HG02943 (cell line): ENCODE measurements at regions not wholly inside any gene's neighbourhood (a gene's known extent, or its start where the extent isn't known, plus 50 kb on each side); places are given as distances from the start of the nearest gene placed in this dataset.
"Not testable (repeated sequence)": the region's sequence is repeated elsewhere in the genome, so short reads cannot be mapped to it uniquely, and the experiment has no call there.

Experiments
- ATAC-seq: cut with Tn5 transposase; IDR thresholded peaks from one replicate; pipeline ENCODE4 v1.9.1; 2021; ENCODE audit warnings: mild to moderate bottlenecking, low read depth, moderate library complexity; ENCODE audit not compliant: unreplicated experiment

DNA sequence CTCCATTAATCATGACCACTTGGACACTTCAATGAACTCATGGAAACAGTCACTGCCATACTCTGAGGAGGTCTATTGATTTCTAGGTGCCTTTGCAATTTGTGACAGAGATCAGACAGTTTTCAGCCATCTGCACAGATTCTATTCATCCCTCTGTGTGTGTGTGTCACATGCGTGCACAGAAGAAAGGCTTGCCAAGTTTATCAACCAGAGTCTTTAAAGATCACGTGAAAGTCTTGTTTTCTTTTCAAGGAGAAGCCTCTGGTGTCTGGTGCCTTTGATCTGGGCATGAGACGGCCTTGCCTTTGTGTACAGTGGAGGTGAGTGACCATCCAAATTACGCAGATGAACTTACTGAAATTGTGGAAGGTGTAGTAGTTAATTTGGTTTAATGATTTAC lies 164.2 kb downstream of the VAPA start:
- no peak for ATAC-seq

DNA sequence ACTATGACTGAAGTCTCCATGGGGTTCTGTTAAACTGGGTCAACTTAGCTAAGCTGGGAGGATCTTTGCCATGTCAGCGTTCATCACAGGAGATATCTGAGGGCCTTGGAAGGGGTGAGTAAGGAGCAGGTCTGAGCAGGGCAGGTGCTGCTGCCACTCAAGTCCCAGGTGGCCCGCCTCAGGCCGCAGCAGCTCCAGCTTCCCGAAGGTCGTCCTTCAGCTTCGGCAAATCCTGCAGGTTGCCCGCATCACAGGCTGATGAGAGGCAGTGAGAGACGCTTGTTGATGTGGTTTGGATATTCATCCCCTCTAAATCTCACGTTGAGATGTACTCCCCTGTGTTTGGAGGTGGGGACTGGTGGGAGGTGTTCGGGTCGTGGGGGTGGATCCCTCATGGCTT lies 166.6 kb downstream of the VAPA start:
- ATAC-seq, result no peak

DNA sequence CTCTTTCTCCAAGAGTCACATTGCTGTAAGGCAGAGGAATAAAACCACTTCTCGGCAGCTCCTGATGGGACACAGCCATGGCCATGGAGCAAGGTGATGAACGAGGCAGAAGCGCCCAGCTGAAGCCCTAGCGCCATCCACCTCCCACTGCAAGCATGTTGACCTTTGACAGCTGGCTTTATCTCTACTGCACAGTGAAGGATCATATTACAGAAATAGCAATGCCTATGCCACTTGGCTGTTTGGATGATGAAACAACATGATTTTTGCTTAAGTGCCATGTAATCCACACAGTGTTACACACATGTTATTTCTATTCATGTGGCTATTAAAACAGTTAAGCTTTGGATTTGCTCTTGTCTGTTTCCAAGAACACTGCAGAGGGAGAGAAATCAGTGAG lies 167.7 kb downstream of the VAPA start:
- no peak for ATAC-seq

DNA sequence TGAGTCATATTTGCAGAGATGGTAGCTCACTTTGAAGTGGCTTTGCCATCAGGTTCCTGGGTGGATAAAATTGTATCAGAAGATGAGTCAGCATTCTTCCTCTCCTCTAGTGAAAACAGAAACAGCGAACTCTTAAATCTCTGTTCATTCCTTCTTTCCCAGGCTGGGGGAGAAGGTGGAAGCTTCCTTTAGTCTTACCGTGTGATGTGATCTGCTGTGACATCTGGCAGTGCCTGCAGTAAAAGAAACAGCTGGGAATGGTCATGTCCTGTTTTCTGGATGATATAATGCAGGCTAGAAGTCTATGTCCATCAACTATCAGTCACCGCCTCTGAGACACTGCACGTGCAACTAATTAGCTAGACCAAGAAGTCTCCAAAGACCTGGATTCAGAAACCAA lies 171.6 kb downstream of the VAPA start:
- no peak for ATAC-seq

DNA sequence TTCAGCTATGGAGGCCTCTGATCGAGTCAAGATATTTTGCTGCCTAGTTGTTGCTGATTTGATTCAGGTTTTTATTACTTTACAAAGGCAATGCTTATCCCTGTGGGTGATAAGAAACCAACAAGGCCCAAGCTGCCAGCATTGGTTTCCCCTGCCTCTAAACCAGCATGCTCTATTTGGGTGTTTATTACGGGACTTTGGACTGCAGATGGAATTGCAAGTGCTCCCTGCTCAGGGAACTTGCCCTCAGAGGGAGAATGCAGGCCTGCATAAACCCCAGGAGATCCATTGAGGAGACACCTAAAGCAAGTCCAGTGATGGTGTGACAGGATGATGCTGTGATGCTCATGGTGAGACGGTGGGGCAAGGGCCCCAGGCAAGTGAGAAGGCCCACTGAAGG lies 172.1 kb downstream of the VAPA start:
- no peak for ATAC-seq

DNA sequence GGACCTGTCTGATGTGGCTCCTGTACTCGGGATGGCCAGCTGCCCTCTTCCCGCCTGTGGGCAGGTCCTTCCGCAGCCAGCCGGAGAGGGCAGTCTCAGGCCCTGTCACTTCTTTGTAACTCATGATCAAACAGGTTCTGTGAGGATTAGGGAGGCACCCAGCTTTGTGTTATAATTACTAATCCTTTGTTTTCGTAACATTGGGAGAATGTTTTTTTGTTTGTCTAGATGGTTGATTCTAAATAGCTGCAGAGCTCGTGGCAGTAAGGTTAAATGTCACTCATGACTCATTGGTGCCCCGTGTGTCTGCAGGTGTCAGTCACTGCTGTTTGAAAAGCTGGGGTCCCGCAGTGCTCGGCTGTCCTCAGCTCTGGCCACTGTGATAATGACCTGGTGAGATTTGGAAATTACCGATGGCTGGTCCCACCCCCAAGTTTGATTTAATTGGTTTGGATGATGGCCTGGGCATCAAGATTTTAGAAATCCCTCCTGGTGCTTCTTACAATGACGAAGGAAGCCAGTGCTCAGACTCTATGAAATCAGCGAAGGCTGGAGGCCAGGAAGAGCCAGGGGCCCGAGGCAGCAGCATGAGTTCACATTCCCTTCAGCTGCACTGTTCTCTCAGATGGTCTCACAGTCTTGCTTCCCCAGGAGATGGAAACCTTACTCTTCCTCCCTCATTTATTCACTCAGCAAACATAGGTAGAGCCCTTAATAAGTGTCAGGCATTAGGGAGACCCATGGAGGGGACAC lies 172.8 kb downstream of the VAPA start:
- ATAC-seq, result no peak

DNA sequence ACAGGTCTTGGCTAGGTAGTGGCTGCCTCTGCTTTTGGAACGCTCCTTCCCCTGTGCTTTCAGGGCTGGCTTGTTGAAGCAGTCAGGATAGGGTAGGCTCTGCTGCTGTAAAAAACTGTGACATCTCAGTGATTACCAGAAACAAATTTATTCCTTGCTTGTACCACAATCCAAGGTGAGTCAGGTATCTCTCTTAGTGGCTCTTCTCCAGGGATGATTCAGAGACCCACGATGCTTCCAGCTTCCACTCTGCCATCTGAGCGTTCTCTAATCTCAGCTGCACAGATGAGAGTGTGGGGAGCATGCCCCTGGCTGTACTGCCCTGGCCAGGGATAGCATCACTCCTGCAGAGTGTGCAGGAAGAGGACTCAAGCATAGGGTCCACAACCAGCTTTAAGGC lies 174.9 kb downstream of the VAPA start:
- ATAC-seq, result no peak

DNA sequence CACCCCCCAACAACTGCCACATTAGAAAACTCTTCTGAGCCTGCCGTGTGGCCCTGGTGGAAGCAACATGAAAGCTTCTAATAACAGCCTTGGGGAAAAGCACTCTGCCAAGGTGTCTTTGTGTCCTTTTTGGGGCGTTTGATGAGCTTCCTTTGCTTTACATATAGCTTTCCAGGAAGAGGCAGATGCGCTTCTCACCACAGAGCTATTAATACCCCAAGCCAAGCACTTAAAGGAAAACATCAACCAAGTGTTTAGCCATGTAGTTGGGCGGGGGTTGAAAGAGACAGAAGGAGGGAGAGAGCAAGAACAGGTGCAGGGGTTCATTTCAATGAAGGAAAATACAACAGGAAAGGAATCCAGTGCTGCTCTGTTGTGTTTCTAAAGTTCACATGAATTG lies 176.1 kb downstream of the VAPA start:
- no peak for ATAC-seq

DNA sequence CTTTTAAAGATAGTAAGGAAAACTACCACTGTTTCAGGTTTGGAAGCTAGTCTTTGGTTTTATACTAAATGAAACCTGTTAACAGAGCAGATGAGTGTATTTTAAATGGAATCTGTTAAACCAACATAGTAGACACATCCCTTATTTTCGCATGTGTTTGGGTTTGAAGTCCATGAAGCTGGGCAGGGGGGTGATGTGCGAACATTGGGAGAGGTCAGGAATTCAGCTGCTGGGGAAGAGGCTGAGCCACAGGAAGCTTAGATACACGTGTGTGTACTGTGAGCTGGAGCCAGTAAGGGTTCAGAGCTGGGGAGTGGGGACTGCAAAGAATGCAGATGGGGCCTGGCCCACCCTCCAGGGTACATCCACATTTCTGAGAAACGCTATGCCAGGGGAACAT lies 176.9 kb downstream of the VAPA start:
- no peak for ATAC-seq

DNA sequence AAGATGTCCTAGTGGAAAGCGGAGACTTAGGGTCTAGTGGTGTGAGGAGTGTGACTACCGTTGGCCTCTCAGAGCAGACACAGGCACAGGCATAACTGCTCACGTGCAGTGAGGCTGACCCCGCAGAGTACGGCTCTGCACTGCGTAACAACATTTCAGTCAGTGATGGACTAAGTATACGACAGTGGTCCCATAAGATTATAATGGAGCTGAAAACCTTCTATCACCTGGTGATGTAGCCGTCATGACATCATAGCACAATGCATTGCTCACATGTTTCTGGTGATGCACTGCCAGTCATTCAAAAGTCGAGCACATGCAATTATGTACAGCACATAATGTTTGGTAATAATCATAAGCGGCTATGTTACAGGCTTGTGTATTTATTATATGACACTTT lies 179.6 kb downstream of the VAPA start:
- ATAC-seq, result no peak

DNA sequence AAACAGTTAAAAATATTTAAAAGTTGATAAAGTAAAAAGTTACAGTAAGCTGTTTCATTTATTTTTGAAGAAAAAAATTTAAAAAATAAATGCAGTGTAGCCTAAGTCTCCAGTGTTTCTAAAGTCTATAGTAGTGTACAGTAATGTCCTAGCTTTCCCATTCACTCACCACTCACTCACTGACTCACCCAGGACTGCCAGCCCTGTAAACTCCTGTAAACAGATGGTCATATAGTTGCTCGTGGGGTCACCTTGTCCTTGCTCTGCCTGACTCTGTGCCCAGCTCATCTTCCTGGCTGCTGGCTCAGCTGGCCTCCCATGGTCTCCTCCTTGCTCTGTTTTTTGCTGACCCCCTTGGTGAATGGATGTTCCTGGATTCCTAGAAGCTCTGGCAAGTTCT lies 180.3 kb downstream of the VAPA start:
- no peak for ATAC-seq

DNA sequence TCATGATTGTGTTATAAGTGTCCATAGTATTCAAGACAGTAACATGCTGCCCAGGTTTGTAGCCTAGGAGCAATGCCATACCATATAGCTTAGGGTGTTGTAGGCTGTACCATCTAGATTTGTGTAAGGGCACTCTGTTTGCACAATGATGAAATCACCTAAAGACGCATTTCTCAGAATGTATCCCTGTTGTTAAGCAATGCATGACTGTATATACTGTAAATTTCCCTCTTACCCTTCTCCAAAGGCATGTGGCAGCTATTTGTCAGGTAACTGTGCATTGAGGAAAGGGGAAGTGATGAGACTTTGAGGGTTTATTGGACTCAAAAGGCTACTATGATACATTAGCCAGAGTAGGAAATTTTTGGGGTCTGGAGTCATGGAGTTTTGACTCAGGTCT lies 180.8 kb downstream of the VAPA start:
- ATAC-seq, result no peak

DNA sequence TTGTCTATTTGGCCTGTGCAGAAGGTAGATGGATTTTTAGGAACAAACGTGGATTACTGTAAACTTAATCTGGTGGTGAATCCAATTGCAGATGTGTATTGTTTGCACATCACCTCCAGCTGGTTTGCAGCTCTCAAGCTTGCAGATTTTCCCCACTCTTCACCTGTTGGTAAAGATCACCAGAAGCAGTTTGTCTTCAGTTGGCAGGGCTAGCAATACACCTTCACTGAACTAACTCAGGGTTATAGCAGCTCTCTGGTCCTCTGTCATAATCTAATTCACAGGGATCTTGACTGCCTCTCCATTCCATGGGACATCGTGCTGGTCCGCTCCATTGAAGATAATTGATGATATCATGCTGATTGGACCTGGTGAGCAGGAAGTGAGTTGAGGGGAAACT lies 181.5 kb downstream of the VAPA start:
- no peak for ATAC-seq

DNA sequence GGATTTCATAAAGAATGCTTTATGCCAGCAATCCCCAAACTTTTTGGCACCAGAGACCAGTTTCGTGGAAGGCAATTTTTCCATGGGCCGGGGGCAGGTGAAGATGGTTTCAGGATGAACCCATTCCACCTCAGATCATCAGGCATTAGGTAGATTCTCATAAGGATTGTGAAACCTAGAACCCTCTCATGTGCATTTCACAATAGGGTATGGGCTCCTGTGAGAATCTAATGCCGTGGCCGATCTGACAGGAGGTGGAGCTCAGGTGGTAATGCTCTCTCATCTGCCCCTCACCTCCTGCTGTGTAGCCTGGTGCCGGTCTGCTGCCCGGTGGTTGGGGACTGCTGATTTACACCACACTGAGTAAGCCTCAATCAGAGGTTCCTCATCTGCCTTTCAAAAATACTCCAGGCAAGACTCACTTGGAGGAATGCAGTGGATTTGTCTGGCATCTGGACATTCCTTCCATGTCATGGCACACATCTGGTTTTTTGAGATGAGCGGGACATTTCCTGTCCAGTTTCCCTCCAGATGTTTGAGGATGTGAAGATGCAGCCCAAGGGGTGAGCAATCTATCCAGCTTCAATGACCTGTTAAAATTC lies 185.8 kb downstream of the VAPA start:
- no peak for ATAC-seq

DNA sequence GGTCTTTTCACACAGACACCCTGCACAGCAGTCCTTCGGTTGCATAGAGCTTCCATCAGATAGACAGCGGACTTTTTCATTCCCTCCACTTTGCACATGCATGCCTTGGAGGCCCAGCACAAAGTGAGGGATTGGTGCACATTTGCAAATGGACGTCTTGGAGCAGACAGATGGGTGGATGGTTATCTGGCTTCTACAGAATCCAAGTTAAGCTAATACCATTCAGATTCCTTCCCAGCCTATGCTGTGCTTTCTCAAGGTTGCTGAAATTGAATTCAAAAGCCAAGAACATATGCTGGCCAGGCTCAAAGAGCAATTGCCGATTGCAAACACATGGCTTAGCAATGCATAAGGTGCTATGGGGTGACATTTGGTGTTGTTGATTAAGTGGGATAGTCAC lies 186.4 kb downstream of the VAPA start:
- ATAC-seq, result no peak

DNA sequence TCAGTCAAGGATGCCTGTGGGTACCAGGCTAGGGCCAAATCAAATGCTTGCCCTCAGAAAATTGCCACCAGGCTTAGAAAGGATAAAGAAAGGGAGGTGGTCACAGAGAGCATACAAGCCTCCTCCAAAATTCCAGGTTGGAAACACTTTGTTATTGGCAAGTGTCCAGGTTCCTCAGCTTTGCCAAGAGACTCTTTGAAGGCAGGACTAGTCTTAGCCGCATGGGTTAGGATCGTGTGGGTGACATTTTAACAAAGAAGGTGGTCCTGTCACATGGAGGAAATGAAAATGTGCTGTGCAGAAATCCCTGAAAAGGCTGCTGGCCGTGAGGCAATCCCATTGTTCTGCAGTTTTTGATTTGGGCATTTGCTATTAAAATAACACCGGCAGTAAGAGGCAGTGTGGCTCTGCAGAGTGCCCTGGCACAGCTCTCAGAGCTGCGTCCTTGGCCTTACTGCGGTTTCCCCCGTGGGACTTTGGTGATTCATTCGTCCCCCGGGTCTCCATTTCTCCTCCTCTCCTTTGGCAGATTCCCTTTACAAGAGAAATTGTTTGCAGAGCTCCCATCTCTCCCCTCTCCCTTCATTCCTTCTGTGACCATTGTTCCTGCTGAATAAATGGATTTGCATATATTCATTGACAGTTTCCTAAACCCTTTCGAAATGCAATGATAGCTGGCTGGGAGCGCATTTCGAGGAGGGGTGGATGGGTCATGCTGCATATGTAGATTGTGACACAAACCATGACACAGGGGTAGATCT lies 187.3 kb downstream of the VAPA start:
- no peak for ATAC-seq

DNA sequence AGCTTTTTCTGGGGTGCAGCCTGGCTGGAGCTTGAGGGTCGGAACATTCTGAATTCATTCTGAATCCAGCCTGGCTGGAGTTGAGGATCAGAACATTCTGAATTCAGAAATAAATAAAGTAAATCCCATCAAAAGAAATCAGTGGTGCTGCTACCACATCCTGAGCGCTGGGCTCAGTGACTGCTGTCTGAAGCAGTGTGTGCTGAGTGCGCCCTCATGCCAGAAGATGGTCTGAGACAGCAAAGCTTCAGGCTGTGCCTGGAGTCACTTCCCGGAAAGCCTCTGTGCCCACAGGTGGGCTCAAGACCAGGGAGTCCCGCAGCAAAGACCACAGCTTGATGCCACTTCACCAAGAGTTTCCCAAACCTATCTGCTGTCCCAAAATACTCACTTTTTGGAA lies 187.9 kb downstream of the VAPA start:
- no peak for ATAC-seq

DNA sequence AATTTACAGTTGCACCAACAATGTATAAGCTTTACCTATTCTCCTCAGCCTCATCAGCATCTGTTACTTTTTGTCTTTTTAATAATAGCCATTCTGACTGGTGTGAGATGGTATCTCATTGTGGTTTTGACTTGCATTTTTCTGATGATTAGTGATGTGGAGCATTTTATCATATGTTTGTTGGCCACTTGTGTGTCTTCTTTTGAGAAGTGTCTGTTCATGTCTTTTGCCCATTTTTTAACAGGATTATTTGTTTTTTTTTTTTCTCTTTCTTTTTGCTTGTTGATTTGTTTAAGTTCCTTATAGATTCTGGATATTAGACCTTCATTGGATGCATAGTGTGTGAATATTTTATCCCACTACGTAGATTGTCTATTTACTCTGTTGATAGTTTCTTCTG lies 191.3 kb downstream of the VAPA start:
- not testable (repeated sequence) for ATAC-seq

DNA sequence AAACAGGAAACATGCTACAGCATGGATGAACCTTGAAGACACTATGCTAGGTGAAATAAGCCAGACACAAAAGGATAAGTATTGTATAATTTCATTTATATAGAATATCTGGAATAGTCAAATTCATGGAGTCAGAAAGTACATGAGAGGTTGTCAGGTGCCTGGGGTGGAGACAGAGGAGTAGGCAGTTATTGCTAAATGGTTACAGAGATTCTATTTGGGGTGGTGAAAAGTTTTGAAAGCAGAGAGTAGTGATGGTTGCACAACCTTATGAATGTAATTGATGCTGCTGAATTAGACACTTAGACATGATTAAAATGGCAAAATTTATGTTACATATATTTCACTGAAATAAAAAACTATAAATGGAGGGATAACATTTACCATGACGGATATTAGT lies 197.4 kb downstream of the VAPA start:
- ATAC-seq, result no peak

DNA sequence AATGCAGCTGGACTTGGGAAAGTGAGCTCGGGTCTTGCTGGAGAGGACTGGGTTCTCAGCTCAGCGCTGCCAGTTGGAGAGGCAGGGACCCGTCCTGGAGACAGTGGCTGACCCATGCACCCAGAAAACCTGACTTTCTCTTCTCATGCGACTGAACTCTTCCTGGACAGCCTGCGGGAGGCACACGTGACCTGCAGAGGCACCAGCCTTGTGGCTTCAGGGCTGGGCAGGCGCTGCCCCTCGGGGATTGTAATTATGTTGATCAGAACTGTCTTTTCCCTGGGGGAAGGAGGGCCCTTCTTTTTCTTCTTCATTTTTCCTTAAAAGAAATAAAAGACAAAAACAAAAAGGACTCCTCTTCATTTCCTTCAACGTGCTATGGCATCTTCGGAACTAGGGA lies 198.1 kb downstream of the VAPA start:
- ATAC-seq, result no peak

DNA sequence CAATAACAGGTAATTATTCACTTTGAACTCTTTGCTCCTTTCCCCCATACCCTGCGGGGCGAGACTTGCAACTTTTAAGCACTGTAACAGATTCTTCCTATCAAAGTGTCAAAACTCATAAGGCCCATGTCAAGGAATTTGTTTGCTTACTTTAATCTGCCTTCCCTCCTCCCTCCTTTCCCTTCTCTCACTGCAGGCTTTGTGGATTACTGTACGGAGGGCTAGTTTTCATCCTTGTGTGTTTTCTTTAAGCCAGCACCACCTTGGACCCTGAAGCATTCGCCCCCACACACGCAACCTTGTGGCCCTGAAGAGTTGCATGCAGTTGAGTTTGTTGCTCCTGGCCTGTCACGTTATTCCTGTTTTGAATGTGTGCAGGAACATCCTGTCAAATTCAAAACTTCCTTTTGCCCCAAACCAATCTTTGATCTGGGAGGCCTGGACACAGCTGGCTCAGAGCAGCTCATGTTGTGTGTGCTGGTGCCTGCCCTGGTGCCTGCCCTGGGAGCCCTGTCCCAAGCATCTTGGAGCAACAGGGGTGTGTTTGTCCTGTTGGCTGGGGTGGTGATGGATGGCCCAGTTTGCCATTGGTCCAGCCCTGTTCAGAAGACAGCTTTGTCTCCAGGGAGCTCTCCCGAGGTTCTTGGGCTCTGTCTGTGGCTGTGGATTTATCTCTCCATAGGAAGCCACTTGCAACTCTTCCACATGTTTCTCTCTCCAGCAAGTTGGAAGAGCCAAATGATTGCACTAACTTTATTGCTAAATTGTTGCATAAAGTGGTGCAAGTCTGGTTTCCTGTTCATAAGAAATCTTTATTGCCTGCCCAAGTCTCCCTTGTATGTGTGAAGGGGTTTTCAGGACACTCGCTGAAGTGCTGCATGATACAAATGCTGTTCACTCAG lies 199.6 kb downstream of the VAPA start:
- no peak for ATAC-seq
